KBM-7 (cell line): ENCODE measurements at regions not wholly inside any gene's neighbourhood (a gene's known extent, or its start where the extent isn't known, plus 50 kb on each side); places are given as distances from the start of the nearest gene placed in this dataset.

Experiments
- DNase-seq: peaks from one replicate; pipeline ENCODE4 v3.0.0-alpha.2; 2015
- in situ Hi-C: fragments of 300-500 bp; cut with MboI; formaldehyde crosslinking; loops from 2 replicates; pipeline ENCODE4 v1.14.3; 2020; ENCODE audit warnings: low sequenced_read_pairs, low pct_unique_long_range_greater_than_20kb, mixed read lengths

- in situ Hi-C loops, result no loop called here
- no peak for DNase-seq
Measured at GRCh38 chr6:147787417-147787816, 278.9 kb downstream of the SAMD5 start.

- in situ Hi-C loops, result no loop called here
Measured at GRCh38 chr6:147789430-147789947, 281.0 kb downstream of the SAMD5 start.

GRCh38 chr6:147793871-147794643 lies 285.6 kb downstream of the SAMD5 start:
- in situ Hi-C loops, result no loop called here
- DNase-seq, result no peak

More at GRCh38 chr6:147789430-147789947, 281.0 kb downstream of the SAMD5 start:
- DNase-seq, result no peak

- in situ Hi-C loops, result no loop called here
- no peak for DNase-seq
Measured at GRCh38 chr6:147802459-147802858, 294.0 kb downstream of the SAMD5 start.

- no peak for DNase-seq
- in situ Hi-C loops, result no loop called here
Measured at GRCh38 chr6:147805155-147805554, 296.7 kb downstream of the SAMD5 start.

- peak; percentile 12 for DNase-seq
- in situ Hi-C loops, result no loop called here
Measured at GRCh38 chr6:147806697-147807096, 298.2 kb downstream of the SAMD5 start.

GRCh38 chr6:147808640-147809039 lies 300.1 kb downstream of the SAMD5 start:
- in situ Hi-C loops, result no loop called here
- DNase-seq, result no peak

GRCh38 chr6:147811913-147812629 lies 303.6 kb downstream of the SAMD5 start:
- no peak for DNase-seq
- in situ Hi-C loops, result no loop called here

- in situ Hi-C loops, result no loop called here
- DNase-seq, result no peak
Measured at GRCh38 chr6:147817042-147817689, 308.7 kb downstream of the SAMD5 start.

- DNase-seq, result no peak
- in situ Hi-C loops, result no loop called here
Measured at GRCh38 chr6:147820520-147820919, 312.0 kb downstream of the SAMD5 start.

- DNase-seq, result no peak
- in situ Hi-C loops, result no loop called here
Measured at GRCh38 chr6:147821295-147821897, 312.9 kb downstream of the SAMD5 start.

- no peak for DNase-seq
- in situ Hi-C loops, result no loop called here
Measured at GRCh38 chr6:147823936-147824335, 315.4 kb downstream of the SAMD5 start.

GRCh38 chr6:147825848-147826247 lies 317.4 kb downstream of the SAMD5 start:
- in situ Hi-C loops, result no loop called here

GRCh38 chr6:147826698-147827097 lies 318.2 kb downstream of the SAMD5 start:
- in situ Hi-C loops, result no loop called here
- no peak for DNase-seq

More at GRCh38 chr6:147825848-147826247, 317.4 kb downstream of the SAMD5 start:
- no peak for DNase-seq

GRCh38 chr6:147829418-147829817 lies 320.9 kb downstream of the SAMD5 start:
- in situ Hi-C loops, result no loop called here
- no peak for DNase-seq

GRCh38 chr6:147829835-147830234 lies 321.3 kb downstream of the SAMD5 start:
- in situ Hi-C loops, result no loop called here
- no peak for DNase-seq

- in situ Hi-C loops, result no loop called here
- DNase-seq, result no peak
Measured at GRCh38 chr6:147831356-147831755, 322.9 kb downstream of the SAMD5 start.

- in situ Hi-C loops, result no loop called here
Measured at GRCh38 chr6:147833607-147834006, 325.1 kb downstream of the SAMD5 start.

GRCh38 chr6:147834084-147834776 lies 325.7 kb downstream of the SAMD5 start:
- in situ Hi-C loops, result no loop called here
- DNase-seq, result no peak

More at GRCh38 chr6:147833607-147834006, 325.1 kb downstream of the SAMD5 start:
- DNase-seq, result no peak
